ENCODE measurements at regions not wholly inside any gene's neighbourhood (a gene's known extent, or its start where the extent isn't known, plus 50 kb on each side); places are given as distances from the start of the nearest gene placed in this dataset.
"Not testable (repeated sequence)": the region's sequence is repeated elsewhere in the genome, so short reads cannot be mapped to it uniquely, and the experiment has no call there.

DNA sequence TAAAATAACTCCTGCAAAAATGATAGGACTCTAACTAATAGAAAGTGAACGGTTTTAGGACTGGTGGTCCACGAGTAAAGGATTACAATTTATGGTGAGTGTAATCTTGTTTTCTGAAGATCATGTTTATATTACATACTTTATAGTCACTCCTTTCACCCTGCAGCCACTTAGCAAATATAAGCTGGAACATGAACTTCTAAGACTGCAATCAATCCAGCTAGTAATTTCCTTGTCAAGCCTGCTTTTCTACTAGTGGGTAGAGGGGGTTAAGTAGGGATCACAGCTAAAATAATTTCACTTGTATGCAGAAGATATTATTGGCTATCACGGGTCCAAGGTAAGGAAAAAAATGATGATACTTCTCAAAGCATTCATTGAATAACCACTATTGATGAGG, 125.5 kb upstream of the NETO1 start:
- Histone ChIP-seq H3K27ac (ENCODE audit: low read length) (no peak overlapping the region), H2AFZ (ENCODE audit: low read depth, low read length) (no peak overlapping the region), H3K4me2 (ENCODE audit: low read length) (no peak overlapping the region)

DNA sequence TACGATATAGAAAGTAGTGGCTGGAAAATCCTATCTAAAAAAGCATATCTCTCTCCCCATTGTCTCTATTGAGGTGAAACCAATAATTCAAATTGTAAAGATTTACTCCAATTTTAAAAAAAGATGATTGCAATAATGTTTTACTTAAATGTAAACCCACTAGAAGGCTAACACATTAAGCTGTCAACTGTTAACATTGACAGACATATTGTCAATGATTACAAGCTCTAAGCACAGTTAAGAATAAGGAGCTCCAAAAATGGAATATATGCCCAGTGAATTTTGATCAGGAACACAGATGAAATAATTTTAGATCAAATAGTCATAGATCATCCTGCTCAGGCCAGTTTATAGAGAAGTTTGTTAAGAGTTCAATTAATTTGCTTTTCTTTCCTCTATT, 123.6 kb upstream of the NETO1 start:
- Histone ChIP-seq H3K36me3 (replicated peaks; ENCODE audit: low read depth, low read length) (no peaks in the 10 kb centered on the region), H3K27ac (ENCODE audit: low read length) (no peak overlapping the region), H3K4me1 (ENCODE audit: low read length) (no peaks in the 10 kb centered on the region), H3K9ac (ENCODE audit: low read length) (no peak overlapping the region), H4K20me1 (ENCODE audit: insufficient read depth, low read length) (no peaks in the 10 kb centered on the region), H3K27me3 (ENCODE audit: low read depth, low read length) (no peaks in the 10 kb centered on the region), H3K79me2 (ENCODE audit: low read length) (no peaks in the 10 kb centered on the region), H3K9me3 (ENCODE audit: insufficient read depth, low read length) (no peaks in the 10 kb centered on the region), H2AFZ (ENCODE audit: low read depth, low read length) (no peak overlapping the region), H3K4me2 (ENCODE audit: low read length) (no peak overlapping the region), H3K4me3 (ENCODE audit: low read length) (no peak overlapping the region)
- TF ChIP-seq, protein P1, sequence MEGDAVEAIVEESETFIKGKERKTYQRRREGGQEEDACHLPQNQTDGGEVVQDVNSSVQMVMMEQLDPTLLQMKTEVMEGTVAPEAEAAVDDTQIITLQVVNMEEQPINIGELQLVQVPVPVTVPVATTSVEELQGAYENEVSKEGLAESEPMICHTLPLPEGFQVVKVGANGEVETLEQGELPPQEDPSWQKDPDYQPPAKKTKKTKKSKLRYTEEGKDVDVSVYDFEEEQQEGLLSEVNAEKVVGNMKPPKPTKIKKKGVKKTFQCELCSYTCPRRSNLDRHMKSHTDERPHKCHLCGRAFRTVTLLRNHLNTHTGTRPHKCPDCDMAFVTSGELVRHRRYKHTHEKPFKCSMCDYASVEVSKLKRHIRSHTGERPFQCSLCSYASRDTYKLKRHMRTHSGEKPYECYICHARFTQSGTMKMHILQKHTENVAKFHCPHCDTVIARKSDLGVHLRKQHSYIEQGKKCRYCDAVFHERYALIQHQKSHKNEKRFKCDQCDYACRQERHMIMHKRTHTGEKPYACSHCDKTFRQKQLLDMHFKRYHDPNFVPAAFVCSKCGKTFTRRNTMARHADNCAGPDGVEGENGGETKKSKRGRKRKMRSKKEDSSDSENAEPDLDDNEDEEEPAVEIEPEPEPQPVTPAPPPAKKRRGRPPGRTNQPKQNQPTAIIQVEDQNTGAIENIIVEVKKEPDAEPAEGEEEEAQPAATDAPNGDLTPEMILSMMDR (IDR thresholded peaks at IDR 0.05; ENCODE audit: low read depth, low read length): no peak
- no peak for TF ChIP-seq EZH2phosphoT487 (IDR thresholded peaks at IDR 0.05; ENCODE audit: low read depth)

More for the DNA sequence above, 125.5 kb upstream of the NETO1 start:
- no peaks in the 10 kb centered on the region for H3K79me2 ChIP-seq (ENCODE audit: low read length)
- no peaks in the 10 kb centered on the region for H3K4me1 ChIP-seq (ENCODE audit: low read length)
- no peaks in the 10 kb centered on the region for H3K27me3 ChIP-seq (ENCODE audit: low read depth, low read length)
- H4K20me1 ChIP-seq (ENCODE audit: insufficient read depth, low read length): no peaks in the 10 kb centered on the region
- H3K9ac ChIP-seq (ENCODE audit: low read length): no peak overlapping the region
- no peaks in the 10 kb centered on the region for H3K36me3 ChIP-seq (replicated peaks; ENCODE audit: low read depth, low read length)
- no peak for TF ChIP-seq EZH2phosphoT487 (IDR thresholded peaks at IDR 0.05; ENCODE audit: low read depth)
- TF ChIP-seq, protein P1 (IDR thresholded peaks at IDR 0.05; ENCODE audit: low read depth, low read length): no peak
- H3K4me3 ChIP-seq (ENCODE audit: low read length): no peak overlapping the region
- no peaks in the 10 kb centered on the region for H3K9me3 ChIP-seq (ENCODE audit: insufficient read depth, low read length)

DNA sequence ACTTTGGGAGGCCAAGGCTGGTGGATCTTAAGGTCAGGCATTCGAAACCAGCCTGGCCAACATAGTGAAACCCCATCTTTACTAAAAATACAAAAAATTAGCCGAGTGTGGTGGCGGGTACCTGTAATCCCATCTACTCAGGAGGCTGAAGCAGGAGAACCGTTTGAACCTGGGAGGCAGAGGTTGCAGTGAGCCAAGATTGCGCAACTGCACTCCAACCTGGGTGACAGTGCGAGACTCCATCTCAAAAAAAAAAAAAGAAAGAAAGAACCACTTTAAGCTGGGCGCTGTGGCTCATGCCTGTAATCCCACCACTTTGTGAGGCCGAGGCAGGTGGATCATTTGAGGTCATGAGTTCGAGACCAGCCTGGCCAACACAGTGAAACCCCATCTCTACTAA, 119.8 kb upstream of the NETO1 start:
- H3K36me3 ChIP-seq (replicated peaks; ENCODE audit: low read depth, low read length); H3K27ac ChIP-seq (ENCODE audit: low read length); H4K20me1 ChIP-seq (ENCODE audit: insufficient read depth, low read length); H3K27me3 ChIP-seq (ENCODE audit: low read depth, low read length); H3K9ac ChIP-seq (ENCODE audit: low read length); H3K79me2 ChIP-seq (ENCODE audit: low read length); H3K9me3 ChIP-seq (ENCODE audit: insufficient read depth, low read length); H3K4me2 ChIP-seq (ENCODE audit: low read length); H3K4me3 ChIP-seq (ENCODE audit: low read length); H2AFZ ChIP-seq (ENCODE audit: low read depth, low read length); H3K4me1 ChIP-seq (ENCODE audit: low read length): not testable (repeated sequence)

DNA sequence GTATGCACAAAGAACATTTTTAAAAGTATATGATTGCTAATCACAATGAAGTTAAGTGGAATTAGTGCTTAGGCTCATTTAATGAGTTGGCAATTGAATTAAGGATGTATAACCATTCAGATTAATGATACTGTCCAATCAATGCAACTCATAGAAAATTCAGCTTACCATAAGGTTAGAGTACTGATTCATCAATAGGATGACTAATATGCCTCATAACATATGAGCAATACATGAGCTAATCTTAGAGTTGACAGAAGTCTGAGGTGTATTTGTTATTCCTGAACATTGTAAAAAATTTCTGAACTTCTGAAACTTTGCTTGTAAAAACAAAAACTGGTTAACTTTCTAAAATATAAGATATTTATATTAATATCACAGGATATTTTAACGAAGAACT, 118.3 kb upstream of the NETO1 start:
- Histone ChIP-seq H4K20me1 (ENCODE audit: insufficient read depth, low read length) (no peaks in the 10 kb centered on the region), H3K79me2 (ENCODE audit: low read length) (no peaks in the 10 kb centered on the region), H3K27me3 (ENCODE audit: low read depth, low read length) (no peaks in the 10 kb centered on the region), H3K4me2 (ENCODE audit: low read length) (no peak overlapping the region), H3K27ac (ENCODE audit: low read length) (no peak overlapping the region), H3K4me3 (ENCODE audit: low read length) (no peak overlapping the region), H2AFZ (ENCODE audit: low read depth, low read length) (no peak overlapping the region), H3K36me3 (replicated peaks; ENCODE audit: low read depth, low read length) (no peaks in the 10 kb centered on the region), H3K4me1 (ENCODE audit: low read length) (no peaks in the 10 kb centered on the region), H3K9me3 (ENCODE audit: insufficient read depth, low read length) (peaks cover 5% of the 10 kb centered on the region; the same call in 1 of the 2 replicates), H3K9ac (ENCODE audit: low read length) (no peak overlapping the region)
- TF ChIP-seq EZH2phosphoT487 (IDR thresholded peaks at IDR 0.05; ENCODE audit: low read depth): no peak
- TF ChIP-seq, protein P1 (IDR thresholded peaks at IDR 0.05; ENCODE audit: low read depth, low read length): no peak

DNA sequence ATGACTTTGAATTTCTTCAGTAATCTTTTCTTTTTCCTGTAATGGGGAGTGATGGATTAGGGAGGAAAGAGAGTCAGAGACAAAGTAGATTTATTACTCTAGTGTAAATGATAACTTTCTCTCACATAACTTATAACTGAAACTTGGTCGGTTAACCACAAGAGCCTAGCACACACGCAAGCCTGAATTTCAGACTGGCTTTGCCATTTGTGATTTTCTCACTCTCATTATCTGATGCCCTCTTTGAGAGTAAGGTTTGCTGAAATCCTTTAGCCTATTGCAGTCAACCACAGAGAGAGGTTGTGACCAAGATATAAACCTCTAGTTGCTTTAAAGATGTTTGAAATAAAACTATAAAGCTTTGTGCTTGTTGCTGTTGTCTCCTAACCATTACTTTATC, 117.9 kb upstream of the NETO1 start:
- Histone ChIP-seq H3K9ac (ENCODE audit: low read length) (no peak overlapping the region), H4K20me1 (ENCODE audit: insufficient read depth, low read length) (no peaks in the 10 kb centered on the region), H3K36me3 (replicated peaks; ENCODE audit: low read depth, low read length) (no peaks in the 10 kb centered on the region), H3K4me3 (ENCODE audit: low read length) (no peak overlapping the region), H3K4me2 (ENCODE audit: low read length) (no peak overlapping the region), H3K27me3 (ENCODE audit: low read depth, low read length) (no peaks in the 10 kb centered on the region), H2AFZ (ENCODE audit: low read depth, low read length) (no peak overlapping the region), H3K9me3 (ENCODE audit: insufficient read depth, low read length) (peaks cover 5% of the 10 kb centered on the region; the same call in 1 of the 2 replicates), H3K27ac (ENCODE audit: low read length) (no peak overlapping the region), H3K4me1 (ENCODE audit: low read length) (no peaks in the 10 kb centered on the region), H3K79me2 (ENCODE audit: low read length) (no peaks in the 10 kb centered on the region)
- TF ChIP-seq EZH2phosphoT487 (IDR thresholded peaks at IDR 0.05; ENCODE audit: low read depth): no peak
- TF ChIP-seq, protein P1 (IDR thresholded peaks at IDR 0.05; ENCODE audit: low read depth, low read length): no peak

Measured in OCI-LY3 (cell line).